22Rv1 (cell line): ENCODE measurements at regions not wholly inside any gene's neighbourhood (a gene's known extent, or its start where the extent isn't known, plus 50 kb on each side); places are given as distances from the start of the nearest gene placed in this dataset.
"Not testable (repeated sequence)": the region's sequence is repeated elsewhere in the genome, so short reads cannot be mapped to it uniquely, and the experiment has no call there.

Experiments
- H3K27ac ChIP-seq: fragments of 450-650 bp; 2 replicates; pipeline ENCODE4 v1.5.1; 2017
- CTCF ChIP-seq: fragments of 450-650 bp; IDR thresholded peaks from 2 replicates; pipeline ENCODE4 v1.5.1; 2017; ENCODE audit warnings: mild to moderate bottlenecking
- ZFX ChIP-seq: fragments of 450-650 bp; IDR thresholded peaks from 2 replicates; pipeline ENCODE4 v1.6.1; 2017; ENCODE audit warnings: antibody characterized with exemption, borderline replicate concordance

- no peak overlapping the region for H3K27ac ChIP-seq
- TF ChIP-seq CTCF (no peak), ZFX (no peak)
These were observed 2220.3 kb upstream of the AGA start for GRCh38 chr4:179662522-179662921.

GRCh38 chr4:179663641-179664429, 2221.6 kb upstream of the AGA start:
- H3K27ac ChIP-seq: no peak overlapping the region
- TF ChIP-seq CTCF: no peak
- no peak for TF ChIP-seq ZFX

- TF ChIP-seq CTCF (no peak), ZFX (no peak)
- H3K27ac ChIP-seq: no peak overlapping the region
These were observed 2222.3 kb upstream of the AGA start for GRCh38 chr4:179664430-179665027.

- TF ChIP-seq ZFX (no peak), CTCF (no peak)
- H3K27ac ChIP-seq: no peak overlapping the region
These were observed 2224.0 kb upstream of the AGA start for GRCh38 chr4:179666226-179666625.

- H3K27ac ChIP-seq: no peak overlapping the region
- TF ChIP-seq CTCF: no peak
- TF ChIP-seq ZFX: no peak
These were observed 2229.4 kb upstream of the AGA start for GRCh38 chr4:179671609-179672008.

GRCh38 chr4:179678093-179678814, 2236.0 kb upstream of the AGA start:
- TF ChIP-seq ZFX: no peak

GRCh38 chr4:179683661-179684060, 2241.4 kb upstream of the AGA start:
- H3K27ac ChIP-seq: not testable (repeated sequence)

More at GRCh38 chr4:179678093-179678814, 2236.0 kb upstream of the AGA start:
- no peak overlapping the region for H3K27ac ChIP-seq

GRCh38 chr4:179692222-179692621, 2250.0 kb upstream of the AGA start:
- H3K27ac ChIP-seq: no peak overlapping the region
- no peak for TF ChIP-seq CTCF
- TF ChIP-seq ZFX: no peak
